Stimulated activated CD8-positive, alpha-beta memory T cell treated with anti-CD3 and anti-CD28 coated beads, Interleukin-4, amount 100 ng/mL, for 48 hours (primary cell): ENCODE measurements at regions not wholly inside any gene's neighbourhood (a gene's known extent, or its start where the extent isn't known, plus 50 kb on each side); places are given as distances from the start of the nearest gene placed in this dataset.

ENCODE experiments used
- DNase-seq: peaks from one replicate; pipeline ENCODE4 v3.0.0-alpha.2; 2020

GRCh38 chr15:100703032-100703578 is 100.7 kb downstream of the ASB7 start:
- peak; percentile 62 for DNase-seq

GRCh38 chr15:100703671-100704070 is 101.3 kb downstream of the ASB7 start:
- DNase-seq = no peak

GRCh38 chr15:100704281-100705055 is 102.1 kb downstream of the ASB7 start:
- DNase-seq = no peak

GRCh38 chr15:100705065-100705464 is 102.7 kb downstream of the ASB7 start:
- DNase-seq = no peak

GRCh38 chr15:100705841-100706240 is 103.5 kb downstream of the ASB7 start:
- DNase-seq = no peak

- no peak for DNase-seq
Observed at GRCh38 chr15:100707229-100707628, 104.8 kb downstream of the ASB7 start.

GRCh38 chr15:100708916-100709315 is 106.5 kb downstream of the ASB7 start:
- DNase-seq = no peak

- no peak for DNase-seq
Observed at GRCh38 chr15:100710222-100710621, 107.8 kb downstream of the ASB7 start.

- no peak for DNase-seq
Observed at GRCh38 chr15:100710744-100711515, 108.5 kb downstream of the ASB7 start.

GRCh38 chr15:100711516-100712021 is 109.2 kb downstream of the ASB7 start:
- DNase-seq = no peak

- DNase-seq = no peak
Observed at GRCh38 chr15:100712226-100712625, 109.8 kb downstream of the ASB7 start.

- no peak for DNase-seq
Observed at GRCh38 chr15:100713163-100713867, 110.9 kb downstream of the ASB7 start.

GRCh38 chr15:100714034-100714748 is 111.8 kb downstream of the ASB7 start:
- DNase-seq = no peak

GRCh38 chr15:100714749-100715342 is 112.5 kb downstream of the ASB7 start:
- no peak for DNase-seq

GRCh38 chr15:100715571-100716455 is 113.4 kb downstream of the ASB7 start:
- no peak for DNase-seq

GRCh38 chr15:100716456-100717085 is 114.2 kb downstream of the ASB7 start:
- DNase-seq = no peak

GRCh38 chr15:100717596-100717995 is 115.2 kb downstream of the ASB7 start:
- no peak for DNase-seq

GRCh38 chr15:100718075-100718980 is 115.9 kb downstream of the ASB7 start:
- DNase-seq = no peak

GRCh38 chr15:100720406-100720967 is 118.1 kb downstream of the ASB7 start:
- no peak for DNase-seq
